Mesothelial cell of epicardium (in vitro differentiated cells): ENCODE measurements at regions not wholly inside any gene's neighbourhood (a gene's known extent, or its start where the extent isn't known, plus 50 kb on each side); places are given as distances from the start of the nearest gene placed in this dataset.
"Not testable (repeated sequence)": the region's sequence is repeated elsewhere in the genome, so short reads cannot be mapped to it uniquely, and the experiment has no call there.

Source experiments
- DNase-seq, 2 experiments: peaks; one replicate each; pipeline ENCODE4 v3.0.0; 2021; ENCODE audit warnings: low spot score in 2 of 2; ENCODE audit not compliant: unreplicated experiment in 2 of 2
- H3K27ac Mint-ChIP-seq: 2 replicates; pipeline ENCODE4 v1.8.0; 2021; ENCODE audit warnings: mixed read lengths
- H3K27me3 Mint-ChIP-seq: 2 replicates; pipeline ENCODE4 v1.8.0; 2021; ENCODE audit warnings: low read depth, mixed read lengths
- H3K36me3 Mint-ChIP-seq: 2 replicates; pipeline ENCODE4 v1.8.0; 2021; ENCODE audit warnings: mixed read lengths
- H3K4me1 Mint-ChIP-seq: 2 replicates; pipeline ENCODE4 v1.8.0; 2021; ENCODE audit warnings: mixed read lengths
- H3K4me3 Mint-ChIP-seq: 2 replicates; pipeline ENCODE4 v1.8.0; 2021; ENCODE audit warnings: mild to moderate bottlenecking, moderate library complexity, mixed read lengths
- H3K9me3 Mint-ChIP-seq: 2 replicates; pipeline ENCODE4 v1.8.0; 2021; ENCODE audit warnings: mixed read lengths

DNA sequence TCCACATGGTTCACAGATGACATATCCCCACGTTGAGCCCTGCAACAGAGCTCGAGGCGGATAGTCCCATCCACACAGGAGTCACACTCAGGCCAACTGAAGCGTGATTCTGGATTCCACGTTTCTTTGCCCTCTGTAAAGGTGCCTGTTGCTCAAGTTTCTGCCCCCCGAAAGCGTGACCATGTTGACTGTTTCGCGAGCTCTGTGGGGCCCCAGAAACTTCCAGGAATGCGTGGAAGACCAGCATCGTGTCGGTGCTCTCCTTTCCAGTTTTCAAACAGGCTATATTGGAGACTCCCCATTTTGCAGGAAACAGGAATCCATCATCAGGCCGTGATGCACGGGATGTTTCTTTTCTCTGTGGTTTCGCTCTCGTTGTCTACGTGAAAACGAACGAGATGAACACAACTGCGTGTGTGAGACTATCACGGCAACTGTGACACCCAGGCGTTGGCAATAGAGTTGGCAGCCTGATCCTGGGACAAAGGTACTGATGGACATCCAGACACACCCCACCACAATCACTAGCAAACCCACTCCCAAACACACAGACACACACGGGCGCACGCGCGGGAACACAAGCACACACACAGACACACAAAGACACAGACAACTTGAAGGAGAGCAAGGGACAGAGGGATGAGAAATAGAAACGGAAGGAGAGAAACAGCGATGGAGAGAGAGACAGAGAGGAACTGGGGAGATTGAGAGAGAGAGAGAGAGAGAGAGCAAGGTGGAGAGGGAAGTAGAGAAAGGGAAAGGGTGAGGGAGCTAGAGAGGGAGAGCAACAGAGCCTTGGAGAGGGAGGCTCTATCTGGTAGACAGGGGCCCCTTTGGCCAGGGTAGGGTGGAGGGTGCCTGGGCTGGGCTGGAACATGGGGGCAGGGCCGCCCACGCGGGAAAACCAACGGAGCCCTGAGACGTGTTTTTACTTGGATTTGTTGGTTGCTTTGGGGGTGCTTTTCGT lies 1609.3 kb downstream of the SPATA31A7 start:
- H3K9me3 Mint-ChIP-seq, H3K36me3 Mint-ChIP-seq, H3K27ac Mint-ChIP-seq: not testable (repeated sequence)
- Mint-ChIP-seq H3K27me3 (peaks cover 53% of the 10 kb centered on the region), H3K4me1 (peaks cover 25% of the 10 kb centered on the region), H3K4me3 (peak overlapping the region; percentile 56)
- peak in 1 of 2 experiments; percentile 53 for DNase-seq

GRCh38 chr9:62799851-62800371 lies 1610.1 kb downstream of the SPATA31A7 start:
- H3K4me1 Mint-ChIP-seq: peaks cover 25% of the 10 kb centered on the region
- not testable (repeated sequence) for H3K9me3 Mint-ChIP-seq, H3K27ac Mint-ChIP-seq, H3K36me3 Mint-ChIP-seq
- peak overlapping the region; percentile 56 for H3K4me3 Mint-ChIP-seq
- peaks cover 61% of the 10 kb centered on the region for H3K27me3 Mint-ChIP-seq
- DNase-seq: peak; percentile 40 to 72

- H3K27ac Mint-ChIP-seq: peak overlapping the region; percentile 14
- H3K36me3 Mint-ChIP-seq, H3K9me3 Mint-ChIP-seq: not testable (repeated sequence)
- peaks cover 68% of the 10 kb centered on the region for H3K27me3 Mint-ChIP-seq
- H3K4me1 Mint-ChIP-seq: peaks cover 25% of the 10 kb centered on the region
- peak overlapping the region; percentile 56 for H3K4me3 Mint-ChIP-seq
- peak; percentile 35 to 57 for DNase-seq
Measured at GRCh38 chr9:62800451-62801371, 1610.9 kb downstream of the SPATA31A7 start.

DNA sequence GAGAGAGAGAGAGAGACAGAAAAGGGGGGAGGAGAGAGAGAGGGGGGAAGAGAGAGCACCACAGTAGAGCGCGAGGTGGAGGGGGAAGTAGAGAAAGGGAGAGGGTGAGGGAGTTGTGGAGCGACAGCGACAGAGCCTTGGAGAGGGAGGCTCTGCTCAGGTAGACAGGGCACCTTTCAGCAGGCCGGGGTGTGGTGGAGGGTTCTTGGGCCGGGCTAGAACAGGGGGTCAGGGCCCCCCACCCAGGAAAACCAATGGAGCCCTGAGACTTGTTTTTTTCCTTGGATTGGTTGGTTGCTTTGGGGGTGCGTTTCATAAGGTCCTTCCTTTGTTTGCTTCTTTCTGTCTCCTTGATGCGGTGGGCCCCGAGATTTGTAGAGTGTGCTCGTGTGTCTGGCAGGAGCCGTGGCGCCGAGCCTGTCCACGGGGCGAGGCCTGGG lies 1611.6 kb downstream of the SPATA31A7 start:
- not testable (repeated sequence) for H3K9me3 Mint-ChIP-seq, H3K36me3 Mint-ChIP-seq
- Mint-ChIP-seq H3K27ac (peak overlapping the region; percentile 58), H3K27me3 (peaks cover 74% of the 10 kb centered on the region), H3K4me3 (peak overlapping the region; percentile 56), H3K4me1 (peaks cover 25% of the 10 kb centered on the region)
- peak in 1 of 2 experiments; percentile 41 for DNase-seq

- not testable (repeated sequence) for H3K36me3 Mint-ChIP-seq, H3K27ac Mint-ChIP-seq, H3K9me3 Mint-ChIP-seq
- peaks cover 75% of the 10 kb centered on the region for H3K27me3 Mint-ChIP-seq
- peaks cover 25% of the 10 kb centered on the region for H3K4me1 Mint-ChIP-seq
- DNase-seq: peak; percentile 78 to 86
- peak overlapping the region; percentile 56 for H3K4me3 Mint-ChIP-seq
Measured at GRCh38 chr9:62801961-62802718, 1612.3 kb downstream of the SPATA31A7 start.

DNA sequence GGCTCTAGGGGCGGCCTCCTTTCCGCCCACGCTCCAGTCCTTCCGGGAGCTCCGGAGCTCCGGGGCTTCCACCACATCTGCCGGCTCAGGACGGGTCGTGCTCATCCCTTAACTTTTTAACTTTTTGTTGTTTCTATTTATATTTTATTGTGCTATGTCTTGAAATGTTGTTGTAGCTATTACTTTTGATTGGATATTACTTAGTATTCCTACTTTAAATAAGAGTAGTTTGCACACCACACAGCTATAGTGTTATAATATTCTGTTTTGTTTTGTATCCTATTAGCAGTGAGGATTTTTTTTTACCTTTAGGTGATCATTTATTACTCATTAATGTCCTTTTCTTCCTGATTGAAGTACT lies 1612.9 kb downstream of the SPATA31A7 start:
- H3K4me3 Mint-ChIP-seq: peak overlapping the region; percentile 56
- H3K9me3 Mint-ChIP-seq, H3K36me3 Mint-ChIP-seq, DNase-seq, H3K27ac Mint-ChIP-seq: not testable (repeated sequence)
- H3K27me3 Mint-ChIP-seq: peaks cover 75% of the 10 kb centered on the region
- peaks cover 25% of the 10 kb centered on the region for H3K4me1 Mint-ChIP-seq

DNA sequence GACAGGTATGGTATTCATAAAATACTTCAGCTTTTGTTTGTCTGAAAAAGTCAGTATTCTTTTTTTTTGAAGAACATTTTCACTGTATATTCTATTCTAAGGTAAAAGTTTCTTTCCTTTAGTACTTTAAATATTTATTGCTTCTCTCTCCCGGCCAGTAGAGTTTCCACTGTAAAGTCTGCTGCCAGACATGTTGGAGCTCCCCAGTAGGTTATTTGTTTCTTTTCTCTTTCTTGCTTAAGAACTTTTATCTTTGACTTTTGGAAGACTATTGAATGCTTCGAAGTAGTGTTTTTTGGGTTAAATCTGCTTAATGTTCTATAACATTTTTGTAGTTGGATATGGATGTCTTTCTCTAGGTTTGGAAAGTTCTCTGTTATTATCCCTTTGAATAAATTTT lies 1613.3 kb downstream of the SPATA31A7 start:
- Mint-ChIP-seq H3K4me1 (peaks cover 25% of the 10 kb centered on the region), H3K27me3 (peaks cover 79% of the 10 kb centered on the region), H3K27ac (peak overlapping the region; percentile 37), H3K4me3 (peak overlapping the region; percentile 56)
- DNase-seq, H3K36me3 Mint-ChIP-seq, H3K9me3 Mint-ChIP-seq: not testable (repeated sequence)

DNA sequence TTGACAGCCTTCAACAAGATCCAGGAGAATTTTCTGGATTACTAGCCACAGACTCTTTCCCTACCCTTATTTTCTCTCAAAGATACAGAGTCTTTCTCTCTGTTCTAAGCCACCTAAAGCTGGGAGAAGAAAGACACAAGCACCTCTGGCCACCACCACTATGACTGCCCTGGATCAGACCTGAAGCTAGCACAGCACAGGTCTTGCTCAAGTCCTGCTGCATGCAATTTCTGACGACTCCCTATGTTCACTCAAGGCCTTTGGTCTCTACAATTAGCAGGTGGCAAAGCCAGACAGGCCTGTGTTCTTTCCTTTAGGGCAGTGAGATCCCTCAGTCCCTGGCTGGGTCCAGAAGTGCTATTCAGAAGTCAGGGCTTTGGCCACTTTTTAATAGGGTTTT lies 1614.5 kb downstream of the SPATA31A7 start:
- Mint-ChIP-seq H3K27me3 (peaks cover 80% of the 10 kb centered on the region), H3K4me1 (peaks cover 21% of the 10 kb centered on the region)
- H3K4me3 Mint-ChIP-seq, H3K9me3 Mint-ChIP-seq, H3K36me3 Mint-ChIP-seq, H3K27ac Mint-ChIP-seq: not testable (repeated sequence)
- peak in 1 of 2 experiments; percentile 38 for DNase-seq

DNA sequence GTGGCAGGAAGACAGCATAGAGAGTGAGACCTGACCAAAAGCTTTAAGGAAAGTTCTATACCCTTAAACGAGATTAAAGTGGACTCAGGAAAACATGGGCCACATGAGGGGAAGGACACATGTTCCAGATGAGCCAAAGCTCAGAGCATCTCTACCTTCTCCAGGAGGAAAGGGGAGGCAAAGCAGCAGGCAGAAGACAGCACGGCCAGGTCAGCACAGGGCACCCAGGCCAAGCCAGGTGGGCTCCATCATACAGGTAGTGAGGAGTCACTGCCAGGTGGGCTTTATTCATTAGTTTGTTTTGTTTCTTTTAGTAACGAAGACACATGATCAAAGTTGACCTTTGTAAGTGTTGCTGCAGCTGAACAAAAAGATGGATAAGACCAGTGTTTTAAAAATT lies 1617.6 kb downstream of the SPATA31A7 start:
- DNase-seq, H3K27ac Mint-ChIP-seq, H3K4me3 Mint-ChIP-seq, H3K9me3 Mint-ChIP-seq, H3K36me3 Mint-ChIP-seq, H3K4me1 Mint-ChIP-seq: not testable (repeated sequence)
- H3K27me3 Mint-ChIP-seq: peaks cover 67% of the 10 kb centered on the region

- not testable (repeated sequence) for H3K27ac Mint-ChIP-seq
- peaks cover 66% of the 10 kb centered on the region for H3K27me3 Mint-ChIP-seq
Measured at GRCh38 chr9:62808081-62808480, 1618.2 kb downstream of the SPATA31A7 start.

DNA sequence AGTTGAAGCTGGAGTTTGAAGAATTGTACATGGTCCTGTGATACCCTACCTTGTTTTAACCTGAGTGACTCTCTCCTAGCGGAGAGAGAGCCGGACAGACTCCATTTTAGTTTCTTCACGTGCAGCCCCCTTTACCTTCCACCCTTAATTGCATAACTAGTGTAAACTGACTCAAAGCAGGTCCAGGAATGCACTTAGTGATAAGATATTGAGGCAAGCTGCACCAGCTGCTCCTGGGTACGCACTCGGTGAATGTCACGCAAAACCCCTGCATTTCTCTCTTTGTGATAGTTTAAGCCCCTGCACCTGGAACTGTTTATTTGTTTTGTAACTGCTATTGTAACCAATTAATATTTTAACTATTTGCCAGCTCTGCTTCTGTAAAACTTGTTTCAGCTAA lies 1620.5 kb downstream of the SPATA31A7 start:
- not testable (repeated sequence) for H3K4me1 Mint-ChIP-seq, DNase-seq, H3K27ac Mint-ChIP-seq, H3K36me3 Mint-ChIP-seq, H3K4me3 Mint-ChIP-seq
- Mint-ChIP-seq H3K27me3 (peaks cover 61% of the 10 kb centered on the region), H3K9me3 (peaks cover 10% of the 10 kb centered on the region)

More at GRCh38 chr9:62808081-62808480, 1618.2 kb downstream of the SPATA31A7 start:
- H3K4me1 Mint-ChIP-seq, H3K4me3 Mint-ChIP-seq, H3K36me3 Mint-ChIP-seq, DNase-seq, H3K9me3 Mint-ChIP-seq: not testable (repeated sequence)

DNA sequence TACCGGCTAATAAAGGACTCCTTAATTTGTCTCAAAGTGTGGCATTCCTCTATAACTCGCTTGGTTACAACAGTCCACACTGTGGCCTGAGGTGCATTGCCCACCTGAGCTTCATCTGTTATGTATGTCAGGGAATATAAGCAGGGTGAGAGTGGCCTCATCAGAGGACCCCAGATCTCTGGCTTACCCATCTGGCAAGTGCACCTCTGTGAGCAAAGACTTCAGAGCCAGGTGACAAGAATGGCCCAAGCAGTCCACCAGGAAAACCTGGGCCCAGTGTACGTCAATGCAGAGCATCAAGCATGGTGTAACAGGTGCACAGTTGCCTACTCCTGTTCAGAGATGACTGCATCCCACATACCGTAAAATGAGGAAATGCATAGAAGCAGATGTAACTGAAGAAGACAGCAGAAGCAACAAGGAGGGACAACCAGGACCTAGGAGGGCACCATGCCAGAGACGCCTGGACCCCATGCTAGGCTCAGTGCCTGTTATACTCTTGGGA lies 1621.0 kb downstream of the SPATA31A7 start:
- H3K9me3 Mint-ChIP-seq, DNase-seq, H3K4me3 Mint-ChIP-seq, H3K27ac Mint-ChIP-seq, H3K36me3 Mint-ChIP-seq, H3K4me1 Mint-ChIP-seq: not testable (repeated sequence)
- peaks cover 60% of the 10 kb centered on the region for H3K27me3 Mint-ChIP-seq

DNA sequence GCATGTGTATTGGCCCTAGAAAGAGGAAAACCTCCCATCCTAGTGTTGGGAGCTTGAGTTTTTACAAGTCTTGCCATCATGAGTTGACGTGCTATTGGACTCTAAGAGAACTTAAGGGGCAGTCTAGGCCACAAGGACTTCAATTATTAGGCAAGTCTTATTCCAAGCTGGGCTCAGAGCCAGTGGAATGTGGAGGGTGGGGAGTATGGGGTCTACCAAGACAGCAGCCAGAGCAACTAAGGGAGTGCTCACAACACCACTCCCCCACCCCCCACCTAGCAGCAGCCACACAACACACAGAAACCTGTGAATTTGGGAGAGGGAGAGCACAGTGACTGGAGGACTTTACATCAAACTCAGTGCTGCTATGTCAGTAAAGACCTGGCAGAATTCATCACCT lies 1625.6 kb downstream of the SPATA31A7 start:
- H3K4me3 Mint-ChIP-seq, H3K27ac Mint-ChIP-seq, H3K9me3 Mint-ChIP-seq, DNase-seq, H3K4me1 Mint-ChIP-seq, H3K36me3 Mint-ChIP-seq: not testable (repeated sequence)
- H3K27me3 Mint-ChIP-seq: peaks cover 62% of the 10 kb centered on the region
